CD14-positive monocyte (primary cell): ENCODE measurements at regions not wholly inside any gene's neighbourhood (a gene's known extent, or its start where the extent isn't known, plus 50 kb on each side); places are given as distances from the start of the nearest gene placed in this dataset.

Experiments
- DNase-seq, 3 donors: peaks; one replicate each; pipeline ENCODE4 v3.0.0-alpha.2; 2011 to 2022
- H2AFZ ChIP-seq: 2 replicates; pipeline ENCODE4 v1.6.0; 2012; ENCODE audit warnings: mild to moderate bottlenecking, low read depth, low read length, inconsistent platforms; ENCODE audit not compliant: insufficient read depth, poor library complexity, severe bottlenecking
- H3K27ac ChIP-seq, 2 donors: 1 replicate in 1 of 2; 2 replicates in 1 of 2; pipeline ENCODE4 v1.5.1; 2012 to 2013; ENCODE audit warnings: low read length in 2 of 2, control low read depth in 1 of 2, inconsistent platforms in 1 of 2, low read depth in 1 of 2, mild to moderate bottlenecking in 1 of 2
- H3K27me3 ChIP-seq, 2 donors: one replicate each; pipeline versions ENCODE4 v1.6.0 to v1.6.1; 2011 to 2013; ENCODE audit warnings: low read length in 2 of 2; ENCODE audit not compliant: control insufficient read depth in 2 of 2, insufficient read depth in 2 of 2
- H3K36me3 ChIP-seq, 2 donors: replicated peaks in 1 of 2; 1 replicate in 1 of 2; 2 replicates in 1 of 2; pipeline versions ENCODE4 v1.5.1 to v1.6.1; 2012 to 2013; ENCODE audit warnings: low read length in 2 of 2, control low read depth in 1 of 2, inconsistent platforms in 1 of 2, mild to moderate bottlenecking in 1 of 2; ENCODE audit not compliant: insufficient read depth in 2 of 2, control insufficient read depth in 1 of 2
- H3K4me1 ChIP-seq, 2 donors: 1 replicate in 1 of 2; 2 replicates in 1 of 2; pipeline versions ENCODE4 v1.5.1 to v1.6.1; 2012 to 2013; ENCODE audit warnings: low read length in 2 of 2, control low read depth in 1 of 2, inconsistent platforms in 1 of 2, mild to moderate bottlenecking in 1 of 2, moderate library complexity in 1 of 2; ENCODE audit not compliant: insufficient read depth in 2 of 2, control insufficient read depth in 1 of 2
- H3K4me2 ChIP-seq: replicated peaks from 2 replicates; pipeline ENCODE3; 2012; ENCODE audit warnings: low read length, moderate library complexity, mild to moderate bottlenecking; ENCODE audit not compliant: poor library complexity, severe bottlenecking; ENCODE audit errors: extremely low read depth
- H3K4me3 ChIP-seq, 3 experiments: fragments of 200-600 bp in 1 of 3; sonication (generic) in 1 of 3; replicated peaks in 1 of 3; 1 replicate in 2 of 3; 2 replicates in 1 of 3; pipeline ENCODE4 v1.5.1; 2011 to 2013; ENCODE audit warnings: low read length in 3 of 3, mild to moderate bottlenecking in 3 of 3, control low read depth in 2 of 3, low read depth in 2 of 3, inconsistent platforms in 1 of 3, moderate library complexity in 1 of 3
- H3K79me2 ChIP-seq: 2 replicates; pipeline ENCODE4 v1.6.0; 2012; ENCODE audit warnings: mild to moderate bottlenecking, control low read depth, inconsistent platforms, low read length, moderate library complexity; ENCODE audit not compliant: insufficient read depth
- H3K9ac ChIP-seq: 2 replicates; pipeline ENCODE4 v1.6.0; 2017; ENCODE audit warnings: low read length, mild to moderate bottlenecking; ENCODE audit not compliant: insufficient read depth, poor library complexity, severe bottlenecking
- H3K9me3 ChIP-seq, 2 donors: replicated peaks in 1 of 2; 1 replicate in 1 of 2; 2 replicates in 1 of 2; pipeline versions ENCODE4 v1.5.1 to v1.6.1; 2012 to 2013; ENCODE audit warnings: low read length in 2 of 2, control low read depth in 1 of 2; ENCODE audit not compliant: control insufficient read depth in 1 of 2, insufficient read depth in 1 of 2
- H4K20me1 ChIP-seq: 2 replicates; pipeline ENCODE4 v1.6.0; 2012; ENCODE audit warnings: mild to moderate bottlenecking, low read length, control low read depth, moderate library complexity; ENCODE audit not compliant: insufficient read depth
- H3K27ac Mint-ChIP-seq, 7 donors: one replicate each; pipeline ENCODE4 v1.8.0; 2020; ENCODE audit warnings: mild to moderate bottlenecking in 7 of 7, mixed read lengths in 7 of 7, moderate library complexity in 6 of 7, inconsistent platforms in 2 of 7
- H3K27me3 Mint-ChIP-seq, 3 donors: one replicate each; pipeline ENCODE4 v1.8.0; 2021 to 2022; ENCODE audit warnings: low read depth in 3 of 3, mild to moderate bottlenecking in 3 of 3, mixed read lengths in 3 of 3, moderate library complexity in 3 of 3, inconsistent platforms in 1 of 3
- H3K36me3 Mint-ChIP-seq, 2 donors: one replicate each; pipeline ENCODE4 v1.8.0; 2020; ENCODE audit warnings: mixed read lengths in 2 of 2, inconsistent platforms in 1 of 2, mild to moderate bottlenecking in 1 of 2
- H3K4me1 Mint-ChIP-seq: one replicate; pipeline ENCODE4 v1.8.0; 2020; ENCODE audit warnings: mild to moderate bottlenecking, mixed read lengths
- H3K4me3 Mint-ChIP-seq, 2 donors: one replicate each; pipeline ENCODE4 v1.8.0; 2020; ENCODE audit warnings: mild to moderate bottlenecking in 2 of 2, mixed read lengths in 2 of 2, moderate library complexity in 1 of 2
- H3K9me3 Mint-ChIP-seq, 7 donors: one replicate each; pipeline ENCODE4 v1.8.0; 2020 to 2022; ENCODE audit warnings: mixed read lengths in 7 of 7, mild to moderate bottlenecking in 6 of 7, moderate library complexity in 6 of 7, inconsistent platforms in 2 of 7
- WGBS: methylation state at CpG from one replicate; pipeline ENCODE4 v1.1.5; 2013; ENCODE audit warnings: missing lambda C conversion rate; ENCODE audit not compliant: insufficient coverage; 5-methylcytosine and 5-hydroxymethylcytosine counted together
- intact Hi-C, 2 donors: fragments of 100-400 bp; cut with micrococcal nuclease; formaldehyde crosslinking; loops; one replicate each; pipeline versions ENCODE4 v1.15.0 to v1.15.1; 2023
- TF ChIP-seq, protein P1 (sequence below): fragments of 200-600 bp; IDR thresholded peaks from one replicate; pipeline ENCODE4 v1.8.0; 2022; ENCODE audit warnings: antibody characterized with exemption, mild to moderate bottlenecking

DNA sequence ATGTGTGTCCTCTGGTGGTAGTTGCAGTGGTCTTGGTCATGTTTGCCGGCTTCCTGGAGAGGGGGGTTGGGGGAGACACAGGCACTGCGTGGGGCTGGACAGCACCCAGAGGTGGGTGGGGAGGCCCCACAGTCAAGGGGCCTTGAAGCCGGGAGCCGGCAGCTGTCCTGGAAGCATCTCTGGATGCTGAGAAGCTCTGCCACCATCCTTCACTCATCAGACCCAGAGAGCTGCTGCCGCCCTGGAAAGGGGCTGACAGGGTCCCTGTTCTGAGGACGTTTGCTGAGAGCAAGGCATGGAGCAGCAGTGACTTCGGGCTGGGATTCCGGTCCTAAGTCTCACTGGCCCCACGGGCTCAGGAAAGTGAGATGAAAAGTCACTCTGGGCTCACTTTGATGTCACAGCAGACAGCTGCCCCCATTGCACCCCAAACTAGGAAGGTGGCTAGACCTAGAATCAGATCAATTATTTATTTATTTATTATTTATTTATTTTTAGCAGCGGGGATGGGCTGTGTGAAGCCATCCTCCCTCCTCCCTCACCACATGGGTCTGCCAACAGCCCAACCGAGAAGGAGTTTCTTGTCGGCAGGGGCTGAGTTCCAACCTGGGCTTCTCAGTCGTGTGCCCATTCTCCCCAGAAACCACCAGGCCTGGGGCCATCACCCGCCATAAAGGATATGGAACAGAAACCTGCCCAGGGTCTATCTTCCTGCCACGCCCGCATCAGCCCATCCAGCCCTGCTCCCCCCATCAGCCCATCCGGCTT is 547.4 kb downstream of the PTPRU start:
- Histone ChIP-seq H3K27ac (no peak overlapping the region), H3K4me3 (no peak overlapping the region), H4K20me1 (no peaks in the 10 kb centered on the region), H3K27me3 (no peaks in the 10 kb centered on the region), H3K9ac (no peak overlapping the region), H3K4me1 (no peaks in the 10 kb centered on the region), H3K36me3 (no peaks in the 10 kb centered on the region), H3K79me2 (no peaks in the 10 kb centered on the region), H2AFZ (no peak overlapping the region), H3K4me2 (no peak overlapping the region), H3K9me3 (no peaks in the 10 kb centered on the region)
- no peak overlapping the region for H3K4me3 Mint-ChIP-seq
- WGBS = 93% methylated on average over 9 of the region's 17 CpGs
- DNase-seq = no peak
- H3K36me3 Mint-ChIP-seq = no peaks in the 10 kb centered on the region
- TF ChIP-seq, protein P1, sequence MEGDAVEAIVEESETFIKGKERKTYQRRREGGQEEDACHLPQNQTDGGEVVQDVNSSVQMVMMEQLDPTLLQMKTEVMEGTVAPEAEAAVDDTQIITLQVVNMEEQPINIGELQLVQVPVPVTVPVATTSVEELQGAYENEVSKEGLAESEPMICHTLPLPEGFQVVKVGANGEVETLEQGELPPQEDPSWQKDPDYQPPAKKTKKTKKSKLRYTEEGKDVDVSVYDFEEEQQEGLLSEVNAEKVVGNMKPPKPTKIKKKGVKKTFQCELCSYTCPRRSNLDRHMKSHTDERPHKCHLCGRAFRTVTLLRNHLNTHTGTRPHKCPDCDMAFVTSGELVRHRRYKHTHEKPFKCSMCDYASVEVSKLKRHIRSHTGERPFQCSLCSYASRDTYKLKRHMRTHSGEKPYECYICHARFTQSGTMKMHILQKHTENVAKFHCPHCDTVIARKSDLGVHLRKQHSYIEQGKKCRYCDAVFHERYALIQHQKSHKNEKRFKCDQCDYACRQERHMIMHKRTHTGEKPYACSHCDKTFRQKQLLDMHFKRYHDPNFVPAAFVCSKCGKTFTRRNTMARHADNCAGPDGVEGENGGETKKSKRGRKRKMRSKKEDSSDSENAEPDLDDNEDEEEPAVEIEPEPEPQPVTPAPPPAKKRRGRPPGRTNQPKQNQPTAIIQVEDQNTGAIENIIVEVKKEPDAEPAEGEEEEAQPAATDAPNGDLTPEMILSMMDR = no peak
- H3K4me1 Mint-ChIP-seq = no peaks in the 10 kb centered on the region
- peaks cover 4 to 11% (median 11%) of the 10 kb centered on the region in 3 donors for H3K27me3 Mint-ChIP-seq
- no peaks in the 10 kb centered on the region for H3K9me3 Mint-ChIP-seq
- no peak overlapping the region for H3K27ac Mint-ChIP-seq
- intact Hi-C loops = no loop called here

DNA sequence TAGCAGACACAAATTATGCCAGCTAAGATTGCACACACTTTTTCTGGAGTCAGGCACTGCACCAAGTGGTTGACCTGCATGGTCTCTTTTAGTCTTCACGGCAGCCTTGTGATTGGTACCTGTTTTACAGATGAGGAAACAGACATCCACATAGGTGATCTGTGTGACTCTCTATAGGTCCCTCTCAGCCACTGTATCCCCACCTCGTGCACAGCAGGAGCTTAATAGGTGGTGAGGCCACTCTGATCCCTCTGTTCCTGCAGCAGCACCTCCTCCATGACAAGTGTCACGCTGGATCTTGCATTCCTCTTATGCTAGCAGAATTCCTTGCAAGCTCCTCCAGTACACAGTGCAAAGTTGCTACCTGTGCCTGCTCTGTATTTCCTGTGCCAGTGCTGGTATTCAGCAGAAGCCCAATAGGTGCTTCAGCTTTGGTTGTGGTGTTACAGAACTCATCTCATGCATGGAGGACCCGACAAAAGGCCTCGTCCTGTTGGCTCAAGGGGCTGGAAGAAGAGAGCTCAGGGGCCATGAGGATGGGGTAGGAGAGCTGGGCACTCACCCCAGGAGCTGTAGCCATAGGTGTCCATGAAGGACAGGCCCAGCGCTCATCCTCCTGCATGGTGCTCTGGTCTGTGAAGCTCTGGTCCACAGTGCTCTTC is 546.7 kb downstream of the PTPRU start:
- no peaks in the 10 kb centered on the region for H3K36me3 ChIP-seq
- Mint-ChIP-seq H3K36me3 (no peaks in the 10 kb centered on the region), H3K27ac (peak overlapping the region in 1 of 7 donors; percentile 44), H3K9me3 (no peaks in the 10 kb centered on the region), H3K4me1 (no peaks in the 10 kb centered on the region), H3K27me3 (peaks cover 4 to 12% (median 11%) of the 10 kb centered on the region in 3 donors), H3K4me3 (no peak overlapping the region)
- no peak for DNase-seq
- H4K20me1 ChIP-seq = no peaks in the 10 kb centered on the region
- H3K27me3 ChIP-seq = no peaks in the 10 kb centered on the region
- no peak overlapping the region for H3K4me3 ChIP-seq
- WGBS = 83% methylated on average over 5 of the region's 6 CpGs
- no peak overlapping the region for H2AFZ ChIP-seq
- no peaks in the 10 kb centered on the region for H3K9me3 ChIP-seq
- TF ChIP-seq, protein P1 = no peak
- H3K27ac ChIP-seq = no peak overlapping the region
- intact Hi-C loops = no loop called here
- H3K79me2 ChIP-seq = no peaks in the 10 kb centered on the region
- H3K4me2 ChIP-seq = no peak overlapping the region
- no peak overlapping the region for H3K9ac ChIP-seq
- no peaks in the 10 kb centered on the region for H3K4me1 ChIP-seq
